Activated T-cell treated with anti-CD3 and anti-CD28 coated beads, Interleukin-2, amount 50 U/mL, for 72 hours (primary cell): ENCODE measurements at regions not wholly inside any gene's neighbourhood (a gene's known extent, or its start where the extent isn't known, plus 50 kb on each side); places are given as distances from the start of the nearest gene placed in this dataset.
A peak's percentile ranks its signal among the peaks of the same experiment; 100 is the strongest.

Experiments
- ATAC-seq, 2 donors: fragments of 150-1000 bp; cut with Tn5 transposase; replicated peaks in 1 of 2; 2 replicates each; pipeline ENCODE4 v1.10.0; 2021; ENCODE audit warnings: moderate library complexity in 2 of 2, mild to moderate bottlenecking in 1 of 2
- DNase-seq, 2 donors: peaks; one replicate each; pipeline ENCODE4 v3.0.0; 2021 to 2022; ENCODE audit warnings: mixed read lengths in 1 of 2
- H3K27ac Mint-ChIP-seq: one replicate; pipeline ENCODE4 v1.8.0; 2022; ENCODE audit warnings: mild to moderate bottlenecking, moderate library complexity, mixed read lengths
- H3K27me3 Mint-ChIP-seq: one replicate; pipeline ENCODE4 v1.8.0; 2022; ENCODE audit warnings: low read depth, mixed read lengths
- H3K36me3 Mint-ChIP-seq, 2 donors: one replicate each; pipeline ENCODE4 v1.8.0; 2022; ENCODE audit warnings: mixed read lengths in 2 of 2, mild to moderate bottlenecking in 1 of 2; ENCODE audit not compliant: insufficient read depth in 2 of 2
- H3K4me1 Mint-ChIP-seq: one replicate; pipeline ENCODE4 v1.8.0; 2022; ENCODE audit warnings: low read depth, mixed read lengths
- H3K4me3 Mint-ChIP-seq, 2 donors: one replicate each; pipeline ENCODE4 v1.8.0; 2022; ENCODE audit warnings: mild to moderate bottlenecking in 2 of 2, mixed read lengths in 2 of 2, moderate library complexity in 2 of 2
- H3K9me3 Mint-ChIP-seq, 2 donors: one replicate each; pipeline ENCODE4 v1.8.0; 2022; ENCODE audit warnings: mixed read lengths in 2 of 2

DNA sequence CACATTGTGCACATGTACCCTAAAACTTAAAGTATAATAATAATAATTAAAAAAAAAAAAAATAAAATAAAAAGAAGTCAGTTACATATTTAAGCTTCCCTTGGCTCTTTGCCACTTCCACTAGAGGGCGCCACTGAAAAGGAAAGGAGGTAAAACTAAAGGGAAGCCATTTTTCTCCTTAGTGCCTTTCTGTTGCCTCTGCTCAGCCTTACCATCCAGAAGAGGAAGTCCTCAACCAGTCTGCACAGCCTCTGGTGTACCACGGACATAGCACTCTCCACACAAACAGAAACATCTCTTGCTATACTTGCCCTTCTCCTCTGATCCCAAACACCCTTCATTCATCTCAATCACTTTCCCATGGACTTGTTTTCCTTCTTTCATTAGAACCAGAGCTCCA lies 169.0 kb upstream of the EEA1 start:
- Mint-ChIP-seq H3K27ac (no peak overlapping the region), H3K36me3 (no peaks in the 10 kb centered on the region), H3K4me1 (peaks cover 18% of the 10 kb centered on the region), H3K9me3 (no peaks in the 10 kb centered on the region), H3K4me3 (no peak overlapping the region), H3K27me3 (no peaks in the 10 kb centered on the region)
- ATAC-seq (peak; percentile 62 to 75), DNase-seq (peak; percentile 76)

- Mint-ChIP-seq H3K4me1 (peaks cover 18% of the 10 kb centered on the region), H3K27me3 (no peaks in the 10 kb centered on the region), H3K4me3 (no peak overlapping the region), H3K36me3 (no peaks in the 10 kb centered on the region), H3K9me3 (no peaks in the 10 kb centered on the region), H3K27ac (no peak overlapping the region)
- no peak for ATAC-seq
- no peak for DNase-seq
Measured at GRCh38 chr12:93099792-93100191, 170.7 kb upstream of the EEA1 start.

- H3K4me3 Mint-ChIP-seq = no peak overlapping the region
- ATAC-seq (no peak), DNase-seq (no peak)
- no peak overlapping the region for H3K27ac Mint-ChIP-seq
- no peaks in the 10 kb centered on the region for H3K9me3 Mint-ChIP-seq
- no peaks in the 10 kb centered on the region for H3K36me3 Mint-ChIP-seq
- peaks cover 12% of the 10 kb centered on the region for H3K4me1 Mint-ChIP-seq
- H3K27me3 Mint-ChIP-seq = no peaks in the 10 kb centered on the region
Measured at GRCh38 chr12:93100610-93101009, 171.5 kb upstream of the EEA1 start.

DNA sequence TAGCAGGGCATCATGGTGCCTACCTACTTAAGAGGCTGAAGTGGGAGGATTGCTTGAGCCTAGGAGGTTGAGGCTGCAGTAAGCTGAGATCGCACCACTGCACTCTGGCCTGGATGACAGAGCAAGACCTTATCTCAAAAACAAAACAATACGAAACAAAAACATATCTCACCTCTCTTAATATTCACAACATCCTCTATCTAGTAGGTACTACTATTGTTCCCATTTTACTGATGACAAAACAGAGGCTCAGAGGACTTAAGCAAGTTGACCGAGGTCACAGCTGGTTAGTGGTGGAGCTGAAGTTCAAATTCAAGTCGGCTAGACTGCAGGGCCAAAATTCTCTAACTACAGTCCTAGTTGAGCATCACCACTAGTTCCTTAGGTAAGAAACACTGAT lies 172.3 kb upstream of the EEA1 start:
- no peaks in the 10 kb centered on the region for H3K9me3 Mint-ChIP-seq
- H3K27me3 Mint-ChIP-seq = no peaks in the 10 kb centered on the region
- H3K27ac Mint-ChIP-seq = no peak overlapping the region
- DNase-seq (no peak), ATAC-seq (no peak)
- no peak overlapping the region for H3K4me3 Mint-ChIP-seq
- H3K4me1 Mint-ChIP-seq = peaks cover 13% of the 10 kb centered on the region
- H3K36me3 Mint-ChIP-seq = no peaks in the 10 kb centered on the region

GRCh38 chr12:93102312-93102711 lies 173.2 kb upstream of the EEA1 start:
- no peaks in the 10 kb centered on the region for H3K27me3 Mint-ChIP-seq
- H3K36me3 Mint-ChIP-seq = no peaks in the 10 kb centered on the region
- H3K4me1 Mint-ChIP-seq = peaks cover 22% of the 10 kb centered on the region
- DNase-seq = no peak
- ATAC-seq = no peak
- H3K4me3 Mint-ChIP-seq = no peak overlapping the region
- H3K9me3 Mint-ChIP-seq = no peaks in the 10 kb centered on the region
- no peak overlapping the region for H3K27ac Mint-ChIP-seq

GRCh38 chr12:93102744-93103143 lies 173.6 kb upstream of the EEA1 start:
- Mint-ChIP-seq H3K4me1 (peaks cover 26% of the 10 kb centered on the region), H3K27ac (no peak overlapping the region)

GRCh38 chr12:93103154-93103553 lies 174.1 kb upstream of the EEA1 start:
- Mint-ChIP-seq H3K4me3 (no peak overlapping the region), H3K27me3 (no peaks in the 10 kb centered on the region), H3K27ac (no peak overlapping the region), H3K4me1 (peaks cover 28% of the 10 kb centered on the region), H3K36me3 (no peaks in the 10 kb centered on the region), H3K9me3 (no peaks in the 10 kb centered on the region)
- DNase-seq (no peak), ATAC-seq (no peak)

More at GRCh38 chr12:93102744-93103143, 173.6 kb upstream of the EEA1 start:
- ATAC-seq (no peak), DNase-seq (no peak)
- no peaks in the 10 kb centered on the region for H3K27me3 Mint-ChIP-seq
- H3K36me3 Mint-ChIP-seq = no peaks in the 10 kb centered on the region
- H3K9me3 Mint-ChIP-seq = no peaks in the 10 kb centered on the region
- H3K4me3 Mint-ChIP-seq = no peak overlapping the region

DNA sequence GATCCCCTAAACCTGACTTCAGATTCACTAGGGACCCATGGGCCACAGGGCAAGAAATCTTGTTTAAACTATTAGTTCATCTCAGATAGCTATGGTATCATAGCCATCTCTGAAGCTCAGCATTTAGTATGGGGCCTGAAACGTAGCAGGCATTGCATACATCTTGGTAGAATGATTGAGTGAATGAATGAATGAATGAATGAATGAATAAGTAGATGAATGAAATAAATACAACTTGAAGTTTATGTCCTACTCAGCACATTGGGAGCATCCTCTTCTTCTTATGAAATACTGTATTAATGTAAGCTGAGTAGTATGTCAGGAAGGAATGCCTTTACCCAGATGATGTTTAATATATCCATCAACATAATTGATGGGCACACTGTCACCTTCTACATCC lies 175.4 kb upstream of the EEA1 start:
- H3K4me1 Mint-ChIP-seq = peaks cover 33% of the 10 kb centered on the region
- no peaks in the 10 kb centered on the region for H3K36me3 Mint-ChIP-seq
- no peaks in the 10 kb centered on the region for H3K9me3 Mint-ChIP-seq
- no peaks in the 10 kb centered on the region for H3K27me3 Mint-ChIP-seq
- no peak overlapping the region for H3K27ac Mint-ChIP-seq
- H3K4me3 Mint-ChIP-seq = no peak overlapping the region
- DNase-seq (no peak), ATAC-seq (no peak)

DNA sequence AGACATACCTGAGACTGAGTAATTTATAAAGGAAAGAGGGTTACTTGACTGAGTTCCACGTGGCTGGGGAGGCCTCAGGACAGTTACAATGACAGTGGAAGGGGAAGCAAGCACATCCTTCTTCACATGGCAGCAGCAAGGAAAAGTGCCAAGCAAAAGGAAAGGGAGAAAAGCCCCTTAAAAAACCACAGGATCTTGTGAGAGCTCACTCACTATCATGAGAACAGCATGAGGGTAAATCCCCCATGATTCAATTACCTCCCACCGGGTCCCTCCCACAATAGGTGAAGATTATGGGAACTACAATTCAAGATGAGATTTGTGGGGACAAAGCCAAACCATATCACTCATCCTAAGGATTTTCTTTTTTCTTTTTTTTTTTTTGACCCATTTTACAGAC lies 177.8 kb upstream of the EEA1 start:
- peaks cover 40% of the 10 kb centered on the region for H3K4me1 Mint-ChIP-seq
- ATAC-seq (peak; percentile 16 to 34), DNase-seq (peak in 1 of 2 donors; percentile 6)
- H3K27me3 Mint-ChIP-seq = no peaks in the 10 kb centered on the region
- H3K27ac Mint-ChIP-seq = no peak overlapping the region
- peaks cover 2% of the 10 kb centered on the region in 2 donors for H3K36me3 Mint-ChIP-seq
- H3K4me3 Mint-ChIP-seq = no peak overlapping the region
- peaks cover 0 to 2% of the 10 kb centered on the region in 2 donors for H3K9me3 Mint-ChIP-seq

- no peak overlapping the region for H3K27ac Mint-ChIP-seq
- ATAC-seq = no peak
- DNase-seq = no peak
- H3K9me3 Mint-ChIP-seq = peaks cover 0 to 6% of the 10 kb centered on the region in 2 donors
- H3K36me3 Mint-ChIP-seq = peaks cover 2 to 3% of the 10 kb centered on the region in 2 donors
- H3K4me3 Mint-ChIP-seq = no peak overlapping the region
- peaks cover 40% of the 10 kb centered on the region for H3K4me1 Mint-ChIP-seq
- no peaks in the 10 kb centered on the region for H3K27me3 Mint-ChIP-seq
Measured at GRCh38 chr12:93107514-93108312, 178.6 kb upstream of the EEA1 start.

DNA sequence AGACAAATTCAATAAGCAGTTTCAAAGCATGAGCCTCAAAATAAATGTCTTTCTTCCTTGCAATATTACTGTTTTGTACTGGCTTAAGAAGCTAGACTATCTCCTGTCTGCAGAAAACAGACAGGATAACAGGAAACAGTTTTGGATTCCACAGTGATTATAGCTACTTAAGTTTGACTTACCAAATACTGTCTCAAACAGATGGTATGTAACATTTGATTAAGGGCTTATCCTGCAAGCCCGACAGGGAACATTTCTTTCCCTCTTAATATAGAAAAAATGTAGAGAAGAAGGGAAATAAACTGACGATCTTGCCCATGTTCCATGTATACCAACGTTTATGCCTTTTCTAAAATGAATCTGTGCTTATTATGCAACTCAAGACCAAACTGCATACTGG lies 179.9 kb upstream of the EEA1 start:
- DNase-seq = no peak
- Mint-ChIP-seq H3K4me3 (no peak overlapping the region), H3K27ac (peak overlapping the region; percentile 12), H3K9me3 (peaks cover 0 to 7% of the 10 kb centered on the region in 2 donors), H3K4me1 (peaks cover 40% of the 10 kb centered on the region), H3K36me3 (peaks cover 2 to 4% of the 10 kb centered on the region in 2 donors), H3K27me3 (no peaks in the 10 kb centered on the region)
- ATAC-seq = no peak

DNA sequence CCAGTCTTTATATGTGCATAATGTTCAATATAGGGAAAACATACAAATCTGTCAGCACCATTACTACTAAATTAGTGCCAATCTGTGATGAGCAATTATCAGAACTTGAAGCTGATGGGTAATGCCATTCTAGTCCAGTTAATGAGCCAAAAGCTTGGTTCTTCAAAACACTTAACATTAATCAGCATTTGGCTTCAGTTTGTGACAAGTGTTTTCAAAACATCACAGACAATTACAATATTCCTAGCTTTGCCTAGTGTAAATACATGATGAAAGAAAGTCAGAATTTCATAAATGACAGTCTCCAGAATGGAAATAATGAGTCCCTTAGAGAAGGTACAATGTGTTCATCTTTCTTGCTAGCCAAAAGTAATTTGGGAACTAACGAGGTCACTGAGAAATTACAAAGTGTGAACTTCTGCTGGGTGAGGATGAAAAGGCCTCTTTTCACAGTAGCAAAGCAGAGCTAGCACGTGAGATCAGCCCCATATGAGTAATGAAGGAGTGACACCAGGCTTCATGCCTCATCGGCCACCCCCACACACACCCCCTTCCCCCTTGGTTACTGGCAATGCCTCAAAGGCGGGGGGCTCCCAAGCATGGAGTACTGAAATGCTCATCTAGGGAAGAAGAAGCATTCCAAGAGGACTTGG lies 180.6 kb upstream of the EEA1 start:
- ATAC-seq = peak; percentile 94 to 95
- H3K4me1 Mint-ChIP-seq = peaks cover 40% of the 10 kb centered on the region

GRCh38 chr12:93111773-93112172 lies 182.7 kb upstream of the EEA1 start:
- Mint-ChIP-seq H3K9me3 (peaks cover 0 to 7% of the 10 kb centered on the region in 2 donors), H3K27me3 (no peaks in the 10 kb centered on the region), H3K36me3 (peaks cover 2 to 4% of the 10 kb centered on the region in 2 donors), H3K4me1 (peaks cover 35% of the 10 kb centered on the region), H3K4me3 (no peak overlapping the region), H3K27ac (no peak overlapping the region)
- no peak for DNase-seq
- no peak for ATAC-seq

More for the DNA sequence above, 180.6 kb upstream of the EEA1 start:
- peak overlapping the region in 1 of 2 donors; percentile 52 for H3K4me3 Mint-ChIP-seq
- DNase-seq = peak; percentile 49 to 67
- peak overlapping the region; percentile 75 for H3K27ac Mint-ChIP-seq
- H3K9me3 Mint-ChIP-seq = peaks cover 0 to 7% of the 10 kb centered on the region in 2 donors
- no peaks in the 10 kb centered on the region for H3K27me3 Mint-ChIP-seq
- H3K36me3 Mint-ChIP-seq = peaks cover 2 to 4% of the 10 kb centered on the region in 2 donors
